ENCODE measurements at regions not wholly inside any gene's neighbourhood (a gene's known extent, or its start where the extent isn't known, plus 50 kb on each side); places are given as distances from the start of the nearest gene placed in this dataset.
"Not testable (repeated sequence)": the region's sequence is repeated elsewhere in the genome, so short reads cannot be mapped to it uniquely, and the experiment has no call there.

DNA sequence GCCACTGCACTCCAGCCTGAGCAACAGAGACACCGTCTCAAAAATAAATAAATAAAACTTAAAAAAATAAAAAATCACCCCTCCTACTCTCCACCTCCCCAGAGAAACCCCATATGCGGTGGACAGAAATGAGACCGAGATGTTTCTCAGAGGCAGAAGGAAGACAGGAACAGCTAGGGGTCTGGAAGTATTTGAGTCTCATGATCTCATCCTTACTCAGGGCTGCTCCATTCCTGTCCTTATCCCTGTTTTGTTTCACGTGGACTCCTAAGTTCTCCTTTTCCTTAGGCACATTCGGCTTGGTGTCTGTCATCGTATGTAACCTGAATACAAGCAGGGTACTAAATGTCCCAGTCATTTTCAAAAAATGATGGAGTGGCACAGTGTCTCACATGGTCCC lies 76.1 kb downstream of the C9orf50 start:
- no peak for DNase-seq

DNA sequence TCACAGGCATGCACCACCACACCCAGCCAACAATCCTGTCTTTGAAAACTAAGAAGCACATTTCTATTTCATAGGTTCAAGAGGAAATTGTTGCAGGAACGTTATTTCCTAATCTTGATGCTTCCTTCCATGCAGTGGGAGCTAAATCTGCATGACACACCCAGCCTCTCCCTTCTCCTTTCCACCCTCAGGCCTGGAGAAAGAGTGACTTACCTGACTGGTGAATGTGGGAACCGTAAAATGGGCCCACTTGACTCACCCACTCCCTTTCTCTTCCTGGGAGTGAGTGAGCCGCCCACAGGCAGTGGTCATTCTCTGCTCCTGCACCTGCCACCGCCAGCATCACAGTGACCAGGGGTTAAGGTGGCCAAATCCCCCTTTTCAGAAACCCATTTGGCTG lies 78.2 kb downstream of the C9orf50 start:
- DNase-seq, result no peak

DNA sequence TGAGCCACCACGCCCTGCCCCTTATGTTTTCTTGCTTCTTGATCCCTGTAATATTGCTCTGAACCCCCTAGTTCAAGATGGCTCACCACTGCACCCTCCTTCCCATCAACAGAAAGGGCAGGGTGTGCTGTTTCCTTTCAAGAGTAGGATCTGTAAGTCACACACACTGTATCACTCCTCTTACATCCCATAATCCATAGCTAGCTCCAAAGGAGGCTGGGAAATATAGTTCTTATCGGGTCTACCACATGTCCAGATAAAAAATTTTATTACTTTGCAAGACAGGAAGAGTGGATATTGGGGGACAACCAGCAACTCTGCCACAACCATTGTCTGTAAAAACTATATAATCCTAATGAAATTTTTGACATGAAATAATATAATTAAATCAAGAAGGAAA lies 79.6 kb downstream of the C9orf50 start:
- DNase-seq, result no peak

DNA sequence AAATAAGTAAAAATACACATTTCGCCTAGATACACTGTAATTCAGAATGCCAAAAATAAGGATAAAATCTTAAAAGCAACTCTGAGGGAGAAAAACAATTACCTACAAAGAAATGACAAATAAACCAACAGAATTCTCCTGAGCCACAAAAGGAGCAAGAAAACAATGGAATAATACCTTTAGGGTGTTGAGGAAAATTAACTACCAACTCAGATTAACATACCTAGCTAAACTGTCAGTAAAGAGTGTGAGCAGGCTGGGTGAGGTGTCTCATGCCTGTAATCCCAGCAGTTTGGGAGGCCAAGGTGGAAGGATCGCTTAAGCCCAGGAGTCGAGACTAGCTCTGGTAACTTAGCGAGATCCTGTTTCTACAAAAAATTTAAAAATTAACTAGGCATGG lies 81.5 kb downstream of the C9orf50 start:
- no peak for DNase-seq

DNA sequence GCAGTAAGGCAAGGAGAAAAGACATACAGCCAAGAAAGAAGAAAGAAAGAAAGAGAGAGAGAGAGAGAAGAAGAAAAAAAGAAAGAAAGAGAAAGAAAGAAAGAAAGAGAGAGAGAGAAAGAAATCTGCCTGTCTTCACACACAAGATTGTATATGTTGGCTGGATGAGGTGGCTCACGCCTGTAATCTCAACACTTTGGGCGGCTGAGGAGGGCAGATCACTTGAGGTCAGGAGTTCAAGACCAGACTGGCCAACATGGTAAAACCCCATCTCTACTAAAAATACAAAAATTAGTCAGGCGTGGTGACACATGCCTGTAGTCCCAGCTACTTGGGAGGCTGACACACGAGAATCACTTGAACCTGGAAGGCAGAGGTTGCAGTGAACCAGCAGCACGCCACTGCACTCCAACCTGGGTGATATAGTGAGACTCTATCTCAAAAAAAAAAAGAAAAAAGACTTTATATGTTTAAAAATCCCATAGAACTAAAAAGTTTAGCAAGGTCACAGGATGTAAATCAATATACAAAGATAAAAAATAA lies 89.0 kb downstream of the C9orf50 start:
- DNase-seq, result not testable (repeated sequence)

DNA sequence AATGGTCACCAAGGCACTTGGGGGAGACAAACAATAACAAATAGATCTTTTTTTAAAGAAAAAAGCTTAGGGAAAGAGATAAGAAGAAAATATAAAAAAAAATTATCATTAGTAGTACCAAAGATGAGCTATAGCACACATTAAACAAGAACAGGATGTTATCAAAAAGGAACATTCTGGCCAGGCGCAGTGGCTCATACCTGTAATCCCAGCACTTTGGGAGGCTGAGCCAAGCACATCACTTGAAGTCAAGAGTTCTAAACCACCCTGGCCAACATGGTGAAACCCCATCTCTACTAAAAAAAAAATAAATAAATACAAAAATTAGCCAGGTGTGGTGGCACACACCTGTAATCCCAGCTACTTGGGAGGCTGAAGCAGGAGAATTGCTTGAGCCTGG lies 92.9 kb downstream of the C9orf50 start:
- DNase-seq, result not testable (repeated sequence)

DNA sequence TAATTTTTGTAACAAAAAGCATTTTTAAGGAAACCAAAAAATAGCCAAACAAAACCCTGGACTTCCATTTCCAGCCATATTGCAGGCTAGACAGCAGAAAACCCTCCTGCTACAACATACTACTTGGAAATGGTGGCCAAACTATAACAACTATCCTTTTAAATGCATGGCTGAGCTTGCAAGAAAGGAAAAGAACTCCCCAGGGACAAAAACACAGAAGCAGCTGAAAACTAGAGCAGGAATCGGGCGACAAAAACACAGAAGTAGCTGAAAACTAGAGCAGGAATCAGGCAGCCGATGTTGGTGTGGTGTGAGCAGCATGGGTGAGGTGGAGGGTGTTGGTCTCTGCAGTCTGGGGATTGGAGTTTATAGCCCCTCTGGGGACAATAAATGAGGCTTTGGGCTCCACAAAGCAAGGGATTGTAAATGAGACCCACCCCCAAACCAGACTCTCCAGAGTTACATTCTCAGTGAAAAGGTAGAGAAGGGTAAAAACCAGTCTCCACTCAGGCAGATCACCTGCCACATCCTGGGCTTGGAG lies 95.2 kb downstream of the C9orf50 start:
- no peak for DNase-seq

DNA sequence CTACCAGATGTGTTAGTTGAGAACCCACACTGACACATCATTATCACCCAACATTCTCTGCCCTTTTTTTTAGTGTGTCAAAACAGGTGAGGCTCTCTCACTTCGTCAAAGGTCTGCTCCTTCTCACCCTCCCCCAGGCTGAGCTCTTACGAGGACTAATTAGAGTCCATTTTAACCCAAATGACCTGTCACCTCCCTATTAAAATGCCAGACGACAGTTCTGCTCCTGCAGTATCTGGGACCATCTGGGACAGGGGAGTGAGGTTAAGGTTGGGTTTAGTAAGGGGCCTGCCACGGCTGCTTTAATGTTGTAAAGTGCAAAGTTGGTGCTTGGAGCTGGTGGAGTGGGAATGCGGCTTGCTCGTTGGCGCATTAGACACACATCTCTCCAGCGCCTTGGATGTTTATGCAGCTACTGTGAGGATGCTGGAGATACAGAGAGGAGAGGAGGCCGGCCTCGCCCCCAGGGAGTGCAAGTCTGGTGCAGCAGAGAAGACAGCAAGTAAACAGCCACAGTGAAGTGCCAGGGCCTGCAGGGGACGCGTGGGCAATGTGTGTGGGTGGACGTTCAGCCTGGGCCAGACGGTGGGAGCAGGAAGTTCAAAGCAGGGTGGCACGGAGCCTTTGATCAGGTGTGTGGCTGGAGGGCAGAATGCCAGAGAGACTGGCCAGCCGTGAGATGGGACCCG lies 96.2 kb downstream of the C9orf50 start:
- DNase-seq, result no peak

DNA sequence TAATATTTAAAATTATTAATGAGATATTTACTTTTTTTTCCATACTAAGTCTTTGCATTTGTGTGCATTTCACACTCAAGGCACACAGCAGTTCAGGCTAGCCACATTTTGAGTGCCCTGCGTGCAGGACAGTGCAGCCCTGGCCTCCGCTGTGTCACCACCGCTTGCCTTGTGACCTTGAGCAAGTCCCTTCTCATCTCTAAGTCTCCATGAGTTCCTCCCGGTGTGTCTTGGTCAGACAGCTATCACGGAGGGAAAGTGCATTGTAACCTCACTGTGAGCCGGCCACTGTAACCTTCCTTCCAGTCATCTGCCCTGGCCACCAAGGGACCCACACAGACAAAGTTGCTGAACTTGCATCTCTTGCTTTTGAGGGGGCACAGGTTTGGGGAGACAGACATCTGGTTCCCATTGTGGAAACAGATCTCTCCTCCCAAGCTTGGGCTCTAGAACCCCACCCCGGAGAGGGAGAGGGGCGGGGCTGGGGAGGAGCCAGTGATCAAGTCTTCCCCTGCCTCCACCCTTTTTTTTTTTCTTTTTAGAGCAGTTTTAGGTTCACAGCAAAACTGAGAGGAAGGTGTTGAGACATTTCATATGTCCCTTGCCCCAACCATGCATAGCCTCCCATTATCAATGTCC lies 96.8 kb downstream of the C9orf50 start:
- DNase-seq, result no peak

DNA sequence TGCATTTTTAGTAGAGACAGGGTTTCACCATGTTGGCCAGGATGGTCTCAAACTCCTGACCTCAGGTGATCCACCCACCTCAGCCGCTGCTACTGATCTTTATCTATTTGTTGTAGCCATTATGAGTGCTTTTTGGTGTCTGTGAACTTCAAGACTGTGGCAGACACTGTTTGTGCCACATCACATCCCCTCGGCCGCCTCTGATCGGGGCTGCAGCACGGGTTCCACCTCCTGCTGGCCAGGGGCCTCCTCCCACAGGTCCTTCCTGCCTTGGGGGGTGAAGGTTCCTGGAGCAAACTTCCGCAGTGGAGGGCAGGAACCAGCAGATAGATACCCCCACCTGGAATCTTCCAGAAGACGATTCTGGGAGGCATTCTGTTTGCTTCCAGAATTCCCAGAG lies 98.5 kb downstream of the C9orf50 start:
- DNase-seq, result no peak

DNA sequence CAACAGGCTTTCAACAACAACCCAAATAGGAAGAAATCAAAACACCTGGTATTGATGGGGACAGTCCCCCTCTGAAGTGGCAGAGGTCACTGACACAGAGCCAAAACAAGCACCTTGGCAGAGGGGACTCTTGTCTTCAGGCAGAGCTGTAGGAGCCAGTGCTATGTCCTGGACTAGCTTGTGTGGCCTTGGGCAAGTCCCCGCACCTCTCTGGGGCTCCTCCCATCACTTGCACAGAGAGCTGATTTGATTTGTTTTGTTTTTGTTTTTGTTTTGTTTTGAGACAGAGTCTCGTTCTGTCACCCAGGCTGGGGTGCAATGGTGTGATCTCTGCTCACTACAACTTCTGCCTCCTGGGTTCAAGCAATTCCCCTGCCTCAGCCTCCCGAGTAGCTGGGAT lies 100.8 kb downstream of the C9orf50 start:
- DNase-seq, result no peak

DNA sequence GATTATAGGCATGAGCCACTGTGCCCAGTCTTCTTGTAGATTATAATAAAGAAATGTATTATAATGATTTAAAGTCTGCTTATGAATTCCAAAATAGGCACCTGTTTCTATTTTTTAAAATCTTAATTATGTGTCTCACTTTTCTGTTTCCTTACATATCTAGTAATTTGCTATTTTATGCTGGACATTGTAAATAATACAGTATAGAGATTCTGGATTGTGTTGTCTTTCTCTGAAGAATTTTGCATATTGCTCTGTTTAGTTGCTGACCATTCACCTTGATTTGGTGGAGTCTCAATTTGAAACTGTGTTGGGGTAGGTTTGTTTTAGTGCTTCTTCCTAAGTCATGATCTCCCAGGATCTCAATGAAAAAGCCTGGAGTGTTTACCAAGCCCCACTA lies 102.8 kb downstream of the C9orf50 start:
- DNase-seq, result no peak

DNA sequence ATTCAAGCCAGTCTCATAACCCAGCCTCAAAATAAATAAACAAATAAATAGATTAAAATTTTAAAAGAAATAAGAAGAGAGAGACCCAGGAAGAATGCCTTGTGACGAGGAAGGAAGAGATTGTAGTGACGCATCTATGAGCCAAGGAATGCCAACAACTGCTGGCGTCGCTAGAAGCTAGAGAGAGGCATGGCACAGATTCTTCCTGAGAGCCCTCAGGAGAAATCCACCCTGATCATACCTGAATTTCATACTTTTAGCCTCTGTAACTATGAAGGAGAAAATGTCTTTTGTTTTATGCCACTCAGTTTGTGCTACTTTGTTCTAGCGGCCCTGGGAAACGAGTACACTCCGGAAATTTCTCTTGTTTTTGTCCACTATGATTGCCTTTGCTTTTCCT lies 103.9 kb downstream of the C9orf50 start:
- DNase-seq, result no peak

DNA sequence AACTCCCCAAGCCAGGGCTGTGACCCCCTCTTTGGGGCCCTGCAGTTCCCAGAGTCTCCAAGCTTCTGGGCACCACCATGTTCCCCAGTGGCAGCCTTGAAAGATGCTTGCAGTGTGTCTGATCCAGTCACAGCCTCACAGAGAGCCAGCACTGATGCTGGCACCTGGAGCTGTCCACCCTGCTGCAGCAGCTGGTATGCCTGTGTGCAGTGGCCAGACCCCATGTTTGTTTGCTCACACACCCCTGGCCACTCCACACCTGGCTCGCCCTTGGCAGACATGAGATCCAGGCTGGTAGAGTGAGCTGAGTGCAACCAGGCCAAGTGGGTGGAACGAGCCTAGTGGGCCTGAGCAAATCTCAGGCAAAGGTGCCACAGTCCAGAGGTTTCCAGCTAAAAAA lies 106.0 kb downstream of the C9orf50 start:
- DNase-seq, result no peak

DNA sequence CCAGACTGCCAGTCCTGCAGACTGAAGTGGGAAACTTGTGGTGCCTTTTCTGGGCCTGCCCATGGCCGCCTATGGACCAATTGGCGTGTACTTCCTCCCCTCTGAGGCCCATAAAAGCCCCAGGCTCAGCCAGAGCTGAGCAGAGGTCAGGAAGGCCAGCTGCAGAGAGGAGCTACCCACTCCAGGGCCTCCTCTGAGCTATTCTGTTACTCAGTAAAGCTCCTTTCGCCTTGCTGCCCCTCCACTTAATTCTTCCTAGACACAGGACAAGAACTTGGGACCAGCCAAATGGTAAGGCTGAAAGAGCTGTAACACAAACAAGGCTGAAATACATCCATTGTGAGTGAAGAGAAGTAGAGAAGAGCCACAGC lies 106.4 kb downstream of the C9orf50 start:
- DNase-seq, result no peak

DNA sequence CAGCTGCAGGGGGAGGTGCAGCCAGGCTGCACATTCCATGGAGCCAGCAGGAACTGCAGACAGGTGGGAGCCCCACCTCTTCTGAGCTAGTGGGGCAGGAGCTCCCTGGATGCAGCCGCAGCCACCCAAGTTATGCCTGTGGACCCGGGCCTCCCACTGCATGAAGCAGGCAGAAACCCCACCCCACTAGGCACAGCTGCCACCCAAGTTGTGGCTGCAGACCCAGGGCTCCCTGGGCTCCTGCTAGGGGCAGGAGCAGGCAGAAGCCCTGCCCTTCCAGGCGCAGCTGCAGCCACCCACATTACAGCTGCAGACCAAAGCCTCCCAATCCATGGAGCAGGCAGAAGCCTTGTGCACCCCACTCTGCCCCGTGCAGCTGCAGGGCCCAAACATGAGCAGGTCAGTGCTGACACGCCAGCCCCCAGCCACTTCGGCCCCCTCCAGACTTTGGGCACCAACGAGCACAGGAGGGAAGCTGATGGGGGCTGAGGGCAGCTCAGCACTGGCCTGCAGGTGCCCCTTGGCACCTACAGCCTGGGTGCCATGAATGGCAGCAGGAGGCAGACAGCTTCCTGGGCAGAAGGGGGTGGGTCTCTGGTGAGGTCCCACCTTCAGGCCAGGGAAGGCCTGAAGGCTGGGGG lies 106.9 kb downstream of the C9orf50 start:
- DNase-seq, result no peak

DNA sequence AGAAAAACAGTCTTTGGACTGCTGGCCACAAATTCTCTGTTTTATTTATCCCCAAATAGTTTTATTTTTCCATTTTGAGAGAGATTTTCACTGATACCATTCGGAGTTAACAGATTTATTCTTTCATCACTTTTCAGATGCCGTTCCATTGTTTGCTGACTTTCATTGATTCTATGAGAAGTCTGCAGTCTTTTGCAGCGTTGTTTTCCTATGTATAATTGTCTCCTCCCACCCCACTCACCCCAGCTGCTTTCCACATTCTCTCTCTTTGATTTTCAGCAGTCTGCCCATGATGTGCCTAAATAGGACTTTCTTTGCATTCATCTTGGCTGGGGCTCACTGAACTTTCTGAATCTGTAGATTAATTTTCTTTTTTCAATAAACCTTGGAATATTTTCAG lies 107.6 kb downstream of the C9orf50 start:
- no peak for DNase-seq

DNA sequence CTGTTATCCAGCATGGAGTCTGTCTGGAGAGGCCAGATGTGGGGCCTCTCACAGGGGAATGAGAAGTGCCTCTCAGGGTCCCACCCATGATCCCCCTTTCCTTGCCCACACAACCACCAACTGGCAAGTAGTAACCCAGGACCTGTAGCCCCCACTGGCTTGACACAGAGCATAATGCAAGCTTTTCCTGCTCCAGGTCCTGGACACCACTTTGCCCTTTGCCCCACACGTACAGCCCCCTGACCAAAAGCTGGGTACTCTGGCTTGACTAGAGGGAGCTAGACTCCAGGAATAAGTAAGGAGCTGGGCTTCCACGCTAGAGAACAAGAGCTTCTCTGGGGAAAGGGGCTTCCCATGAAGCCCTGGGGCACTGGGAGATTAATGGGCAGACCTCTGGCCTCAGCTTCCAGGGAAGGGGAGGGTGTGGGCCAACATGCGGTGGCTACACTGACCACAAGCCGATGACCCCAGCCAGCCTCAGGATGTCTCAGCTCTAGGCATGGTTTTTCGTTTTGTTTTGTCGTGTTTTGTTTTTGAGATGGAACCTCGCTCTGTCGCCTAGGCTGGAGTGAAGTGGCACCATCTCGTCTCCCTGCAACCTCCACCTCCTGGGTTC lies 109.5 kb downstream of the C9orf50 start:
- DNase-seq, result no peak

DNA sequence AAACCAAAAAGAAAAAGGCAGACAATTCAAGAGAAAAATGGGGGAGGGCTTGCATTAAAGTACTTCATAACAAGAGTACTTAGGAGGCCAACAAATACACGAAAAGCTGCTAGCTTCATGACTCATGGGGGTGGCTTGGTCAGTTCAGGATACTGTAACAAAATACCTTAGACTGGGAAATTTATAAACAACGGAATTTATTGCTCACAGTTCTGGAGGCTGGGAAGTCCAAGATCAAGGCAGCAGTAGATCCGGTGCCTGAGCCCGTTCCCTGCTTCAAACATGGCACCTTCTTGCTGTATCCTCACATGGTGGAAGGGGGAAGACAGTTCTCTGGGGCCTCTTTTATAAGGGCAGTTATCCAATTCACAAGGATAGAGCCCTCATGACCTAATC lies 111.4 kb downstream of the C9orf50 start:
- no peak for DNase-seq

DNA sequence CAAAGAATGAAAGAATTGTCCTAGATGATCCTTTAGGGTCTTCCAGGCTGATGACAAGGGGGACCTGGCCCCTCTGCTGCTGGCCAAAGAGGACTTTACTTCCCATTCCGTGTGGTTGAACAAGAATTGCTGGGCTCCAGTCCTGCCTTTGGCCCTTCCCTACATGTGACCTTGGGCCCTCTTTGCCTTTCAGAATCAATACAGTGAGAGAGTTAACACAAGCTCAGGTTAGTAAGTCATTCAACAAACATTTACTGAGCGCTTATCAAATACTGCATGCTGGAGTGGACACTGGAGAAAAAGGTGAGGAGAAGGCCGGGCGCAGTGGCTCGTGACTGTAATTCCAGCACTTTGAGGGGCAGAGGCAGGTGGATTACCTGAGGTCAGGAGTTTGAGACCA lies 113.1 kb downstream of the C9orf50 start:
- DNase-seq, result no peak

DNA sequence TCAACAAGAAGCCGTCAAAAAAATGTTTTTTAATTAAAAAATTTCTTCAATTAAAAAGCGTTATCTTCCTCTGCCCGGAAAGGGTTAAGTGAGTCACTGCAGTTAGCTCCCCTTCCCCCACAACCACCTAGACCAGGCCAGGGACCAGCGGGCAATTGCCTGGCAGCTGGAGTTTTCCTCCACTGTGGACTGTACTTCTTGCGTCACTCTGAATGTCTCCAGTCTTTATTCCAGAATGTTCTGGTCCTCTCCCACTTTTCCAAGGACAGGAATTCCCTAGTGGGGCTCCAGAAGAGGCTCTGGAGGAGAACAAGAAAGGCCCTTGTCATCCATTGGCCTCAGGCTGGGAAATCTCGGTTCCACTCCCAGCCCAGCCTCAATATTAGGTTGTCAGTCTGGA lies 114.0 kb downstream of the C9orf50 start:
- no peak for DNase-seq

DNA sequence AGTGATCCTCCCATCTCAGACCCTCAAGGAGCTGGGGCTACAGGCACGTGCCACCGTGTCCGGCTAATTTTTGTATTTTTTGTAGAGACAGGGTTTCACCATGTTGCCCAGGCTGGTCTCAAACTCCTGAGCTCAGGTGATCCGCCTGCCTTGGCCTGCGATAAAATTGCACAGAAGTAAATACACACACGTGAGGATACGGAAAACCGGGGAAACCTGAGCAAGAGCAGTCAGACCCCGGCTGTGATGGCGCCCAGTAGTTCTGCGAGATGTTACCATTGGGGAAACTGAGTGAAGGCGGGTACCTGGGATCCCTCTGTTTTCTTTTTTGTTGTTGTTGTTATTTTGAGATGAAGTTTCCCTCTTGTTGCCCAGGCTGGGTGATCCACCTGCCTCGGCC lies 114.9 kb downstream of the C9orf50 start:
- DNase-seq, result no peak

DNA sequence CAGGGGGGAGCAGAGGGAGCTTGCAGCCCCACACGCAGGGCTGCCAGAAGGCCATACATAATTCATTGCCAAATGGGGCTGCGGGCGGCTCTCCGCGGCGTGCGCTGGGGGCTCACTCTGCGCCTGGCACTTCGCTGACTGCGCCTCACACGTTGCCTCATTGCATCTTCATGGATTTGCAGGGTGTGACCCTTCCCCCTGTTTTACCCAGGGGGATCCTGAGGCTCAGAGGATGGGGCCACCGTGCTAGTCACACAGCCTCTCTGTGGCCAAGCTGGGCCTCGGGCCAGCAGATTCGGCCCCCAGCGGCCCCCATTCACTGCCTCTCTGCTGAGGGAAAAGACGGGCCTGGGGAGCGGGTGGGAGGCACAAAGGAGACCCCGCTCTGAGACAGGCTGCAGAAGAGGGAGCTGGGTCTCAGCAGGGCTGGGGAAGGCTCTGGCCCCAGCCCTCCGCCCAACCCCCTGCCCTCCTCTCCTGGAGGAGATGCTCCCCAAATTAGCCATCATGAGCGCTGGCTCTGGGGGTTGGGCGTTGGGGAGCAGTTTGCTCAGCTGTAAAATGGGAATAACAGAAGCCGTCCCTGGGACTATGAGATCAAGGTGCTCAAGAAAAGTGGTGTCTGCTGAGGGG lies 115.5 kb downstream of the C9orf50 start:
- DNase-seq, result no peak

All from stimulated activated CD4-positive, alpha-beta T cell treated with anti-CD3 and anti-CD28 coated beads, Interleukin-12 subunit alpha, Interleukin-12 subunit beta, amount 100 ng/mL, for 4 hours (primary cell).